ENCODE measurements at regions not wholly inside any gene's neighbourhood (a gene's known extent, or its start where the extent isn't known, plus 50 kb on each side); places are given as distances from the start of the nearest gene placed in this dataset.

GRCh38 chr7:24075426-24075810 is 208.6 kb upstream of the NPY start:
- H3K27ac Mint-ChIP-seq (ENCODE audit: unreplicated experiment) = no peak overlapping the region
- no peaks in the 10 kb centered on the region for H3K4me1 Mint-ChIP-seq (ENCODE audit: unreplicated experiment)
- H3K4me3 Mint-ChIP-seq (ENCODE audit: unreplicated experiment) = no peak overlapping the region
- DNase-seq (ENCODE audit: low spot score) = no peak
- TF ChIP-seq CTCF (IDR thresholded peaks at IDR 0.05; ENCODE audit: unreplicated experiment) = no peak
- no peaks in the 10 kb centered on the region for H3K36me3 Mint-ChIP-seq (ENCODE audit: low read depth, unreplicated experiment)
- no peaks in the 10 kb centered on the region for H3K9me3 Mint-ChIP-seq (ENCODE audit: unreplicated experiment)
- no peaks in the 10 kb centered on the region for H3K27me3 Mint-ChIP-seq (ENCODE audit: unreplicated experiment)

- Mint-ChIP-seq H3K36me3 (ENCODE audit: low read depth, unreplicated experiment) (peaks cover 3% of the 10 kb centered on the region), H3K4me3 (ENCODE audit: unreplicated experiment) (no peak overlapping the region), H3K27ac (ENCODE audit: unreplicated experiment) (no peak overlapping the region), H3K27me3 (ENCODE audit: unreplicated experiment) (no peaks in the 10 kb centered on the region), H3K9me3 (ENCODE audit: unreplicated experiment) (no peaks in the 10 kb centered on the region), H3K4me1 (ENCODE audit: unreplicated experiment) (no peaks in the 10 kb centered on the region)
- TF ChIP-seq CTCF (IDR thresholded peaks at IDR 0.05; ENCODE audit: unreplicated experiment) = no peak
- no peak for DNase-seq (ENCODE audit: low spot score)
Observed at GRCh38 chr7:24082826-24083225, 201.2 kb upstream of the NPY start.

GRCh38 chr7:24102988-24103387 is 181.0 kb upstream of the NPY start:
- H3K4me1 Mint-ChIP-seq (ENCODE audit: unreplicated experiment) = peaks cover 3% of the 10 kb centered on the region
- H3K27ac Mint-ChIP-seq (ENCODE audit: unreplicated experiment) = no peak overlapping the region
- TF ChIP-seq CTCF (IDR thresholded peaks at IDR 0.05; ENCODE audit: unreplicated experiment) = no peak
- H3K9me3 Mint-ChIP-seq (ENCODE audit: unreplicated experiment) = no peaks in the 10 kb centered on the region
- DNase-seq (ENCODE audit: low spot score) = no peak
- no peak overlapping the region for H3K4me3 Mint-ChIP-seq (ENCODE audit: unreplicated experiment)
- no peaks in the 10 kb centered on the region for H3K36me3 Mint-ChIP-seq (ENCODE audit: low read depth, unreplicated experiment)
- H3K27me3 Mint-ChIP-seq (ENCODE audit: unreplicated experiment) = no peaks in the 10 kb centered on the region

- H3K36me3 Mint-ChIP-seq (ENCODE audit: low read depth, unreplicated experiment) = no peaks in the 10 kb centered on the region
- no peak overlapping the region for H3K4me3 Mint-ChIP-seq (ENCODE audit: unreplicated experiment)
- H3K27ac Mint-ChIP-seq (ENCODE audit: unreplicated experiment) = no peak overlapping the region
- H3K4me1 Mint-ChIP-seq (ENCODE audit: unreplicated experiment) = no peaks in the 10 kb centered on the region
- DNase-seq (ENCODE audit: low spot score) = no peak
- H3K9me3 Mint-ChIP-seq (ENCODE audit: unreplicated experiment) = no peaks in the 10 kb centered on the region
- no peaks in the 10 kb centered on the region for H3K27me3 Mint-ChIP-seq (ENCODE audit: unreplicated experiment)
- no peak for TF ChIP-seq CTCF (IDR thresholded peaks at IDR 0.05; ENCODE audit: unreplicated experiment)
Observed at GRCh38 chr7:24108906-24109376, 175.0 kb upstream of the NPY start.

- Mint-ChIP-seq H3K4me1 (ENCODE audit: unreplicated experiment) (no peaks in the 10 kb centered on the region), H3K36me3 (ENCODE audit: low read depth, unreplicated experiment) (no peaks in the 10 kb centered on the region), H3K27me3 (ENCODE audit: unreplicated experiment) (no peaks in the 10 kb centered on the region), H3K4me3 (ENCODE audit: unreplicated experiment) (no peak overlapping the region), H3K27ac (ENCODE audit: unreplicated experiment) (no peak overlapping the region), H3K9me3 (ENCODE audit: unreplicated experiment) (no peaks in the 10 kb centered on the region)
- no peak for DNase-seq (ENCODE audit: low spot score)
- TF ChIP-seq CTCF (IDR thresholded peaks at IDR 0.05; ENCODE audit: unreplicated experiment) = no peak
Observed at GRCh38 chr7:24110056-24110455, 173.9 kb upstream of the NPY start.
